Neural progenitor cell (in vitro differentiated cells): ENCODE measurements at regions not wholly inside any gene's neighbourhood (a gene's known extent, or its start where the extent isn't known, plus 50 kb on each side); places are given as distances from the start of the nearest gene placed in this dataset.
A peak's percentile ranks its signal among the peaks of the same experiment; 100 is the strongest.
"Not testable (repeated sequence)": the region's sequence is repeated elsewhere in the genome, so short reads cannot be mapped to it uniquely, and the experiment has no call there.

Experiments used
- DNase-seq: peaks from one replicate; pipeline ENCODE4 v3.0.0-alpha.2; 2016; ENCODE audit warnings: low spot score
- H2AFZ ChIP-seq: fragments of 200-600 bp; sonication (generic); replicated peaks from 2 replicates; pipeline ENCODE4 v1.6.1; 2016; ENCODE audit warnings: antibody characterized with exemption
- H3F3A ChIP-seq: fragments of 200-600 bp; sonication (generic); 2 replicates; pipeline ENCODE4 v1.6.1; 2016; ENCODE audit warnings: antibody characterized with exemption, low read depth
- H3K27ac ChIP-seq: fragments of 200-600 bp; sonication (generic); 2 replicates; pipeline ENCODE4 v1.5.1; 2016; ENCODE audit warnings: mild to moderate bottlenecking
- H3K27me3 ChIP-seq: fragments of 200-600 bp; sonication (generic); 2 replicates; pipeline ENCODE4 v1.6.1; 2016; ENCODE audit warnings: mild to moderate bottlenecking, moderate library complexity
- H3K36me3 ChIP-seq: fragments of 200-600 bp; sonication (generic); 2 replicates; pipeline ENCODE4 v1.5.1; 2016
- H3K4me1 ChIP-seq: fragments of 200-600 bp; sonication (generic); 2 replicates; pipeline ENCODE4 v1.6.1; 2016; ENCODE audit warnings: mixed run types
- H3K4me2 ChIP-seq: fragments of 200-600 bp; sonication (generic); 2 replicates; pipeline ENCODE4 v1.6.1; 2016
- H3K4me3 ChIP-seq: fragments of 200-600 bp; sonication (generic); 2 replicates; pipeline ENCODE4 v1.5.1; 2016
- H3K79me2 ChIP-seq: fragments of 200-600 bp; sonication (generic); 2 replicates; pipeline ENCODE4 v1.6.1; 2016; ENCODE audit warnings: low read depth
- H3K9ac ChIP-seq: fragments of 200-600 bp; sonication (generic); 2 replicates; pipeline ENCODE4 v1.6.1; 2016
- H3K9me3 ChIP-seq: fragments of 200-600 bp; sonication (generic); 2 replicates; pipeline ENCODE4 v1.5.1; 2016; ENCODE audit warnings: low read depth
- H4K20me1 ChIP-seq: fragments of 200-600 bp; sonication (generic); 2 replicates; pipeline ENCODE4 v1.6.1; 2016; ENCODE audit warnings: low read depth
- H3K27ac Mint-ChIP-seq: 3 replicates; pipeline ENCODE4 v1.8.0; 2021; ENCODE audit warnings: mixed read lengths
- H3K27me3 Mint-ChIP-seq: 2 replicates; pipeline ENCODE4 v1.8.0; 2022; ENCODE audit warnings: low read depth, mild to moderate bottlenecking, inconsistent platforms, moderate library complexity, mixed read lengths; ENCODE audit not compliant: insufficient read depth
- H3K36me3 Mint-ChIP-seq: 3 replicates; pipeline ENCODE4 v1.8.0; 2021; ENCODE audit warnings: mixed read lengths
- H3K4me1 Mint-ChIP-seq: 3 replicates; pipeline ENCODE4 v1.8.0; 2021; ENCODE audit warnings: mixed read lengths
- H3K4me3 Mint-ChIP-seq: 3 replicates; pipeline ENCODE4 v1.8.0; 2021; ENCODE audit warnings: mild to moderate bottlenecking, moderate library complexity, mixed read lengths
- H3K9me3 Mint-ChIP-seq: 3 replicates; pipeline ENCODE4 v1.8.0; 2020; ENCODE audit warnings: mixed read lengths
- EZH2 ChIP-seq: fragments of 200-600 bp; sonication (generic); IDR thresholded peaks from 2 replicates; pipeline ENCODE4 v1.6.1; 2017; ENCODE audit warnings: antibody characterized with exemption, mild to moderate bottlenecking, moderate library complexity
- EZH2phosphoT487 ChIP-seq: fragments of 200-600 bp; sonication (generic); IDR thresholded peaks from 2 replicates; pipeline ENCODE4 v1.6.1; 2017; ENCODE audit warnings: antibody characterized with exemption
- TF ChIP-seq, protein P1 (sequence below): fragments of 200-600 bp; sonication (generic); IDR thresholded peaks from 2 replicates; pipeline ENCODE4 v1.5.1; 2017; ENCODE audit warnings: antibody characterized with exemption, mild to moderate bottlenecking

DNA sequence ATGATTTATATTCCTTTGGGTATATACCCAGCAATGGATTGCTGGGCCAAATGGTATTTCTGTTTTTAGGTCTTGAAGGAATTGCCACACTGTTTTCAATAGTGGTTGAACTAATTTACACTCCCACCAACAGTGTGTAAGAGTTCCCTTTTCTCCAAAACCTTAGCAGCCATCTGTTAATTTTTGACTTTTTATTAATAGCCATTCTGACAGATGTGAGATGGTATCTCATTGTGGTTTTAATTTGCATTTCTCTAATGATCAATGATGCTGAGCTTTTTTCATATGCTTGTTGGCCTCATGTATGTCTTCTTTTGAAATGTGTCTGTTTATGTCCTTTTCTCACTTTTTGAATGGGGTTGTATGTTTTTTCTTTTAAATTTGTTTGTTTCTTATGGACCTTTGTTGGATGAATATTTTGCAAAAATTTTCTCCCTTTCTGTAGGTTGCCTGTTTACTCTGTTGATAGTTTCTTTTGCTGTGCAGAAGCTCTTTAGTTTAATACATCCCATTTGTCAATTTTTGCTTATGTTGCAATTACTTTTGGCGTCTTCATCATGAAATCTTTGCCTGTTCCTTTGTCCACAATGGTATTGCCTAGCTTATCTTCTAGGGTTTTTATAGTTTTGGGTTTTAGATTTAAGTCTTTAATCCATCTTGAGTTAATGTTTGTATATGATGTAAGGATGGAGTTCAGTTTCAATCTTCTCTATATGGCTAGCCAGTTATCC, 119.7 kb upstream of the XIRP2 start:
- no peaks in the 10 kb centered on the region for H3K36me3 Mint-ChIP-seq
- peaks cover 4% of the 10 kb centered on the region for H3K27me3 Mint-ChIP-seq
- no peaks in the 10 kb centered on the region for H3F3A ChIP-seq
- H3K27ac Mint-ChIP-seq = no peak overlapping the region
- no peak overlapping the region for H2AFZ ChIP-seq
- H3K27me3 ChIP-seq = no peaks in the 10 kb centered on the region
- no peak overlapping the region for H3K9ac ChIP-seq
- H3K36me3 ChIP-seq = no peaks in the 10 kb centered on the region
- H3K4me3 Mint-ChIP-seq = no peak overlapping the region
- peaks cover 4% of the 10 kb centered on the region for H3K4me1 Mint-ChIP-seq
- no peak for DNase-seq
- no peaks in the 10 kb centered on the region for H4K20me1 ChIP-seq
- no peak overlapping the region for H3K4me3 ChIP-seq
- H3K9me3 Mint-ChIP-seq = no peaks in the 10 kb centered on the region
- H3K27ac ChIP-seq = no peak overlapping the region
- no peaks in the 10 kb centered on the region for H3K79me2 ChIP-seq
- H3K4me2 ChIP-seq = no peak overlapping the region
- no peak for TF ChIP-seq EZH2phosphoT487
- TF ChIP-seq EZH2 = no peak
- TF ChIP-seq, protein P1, sequence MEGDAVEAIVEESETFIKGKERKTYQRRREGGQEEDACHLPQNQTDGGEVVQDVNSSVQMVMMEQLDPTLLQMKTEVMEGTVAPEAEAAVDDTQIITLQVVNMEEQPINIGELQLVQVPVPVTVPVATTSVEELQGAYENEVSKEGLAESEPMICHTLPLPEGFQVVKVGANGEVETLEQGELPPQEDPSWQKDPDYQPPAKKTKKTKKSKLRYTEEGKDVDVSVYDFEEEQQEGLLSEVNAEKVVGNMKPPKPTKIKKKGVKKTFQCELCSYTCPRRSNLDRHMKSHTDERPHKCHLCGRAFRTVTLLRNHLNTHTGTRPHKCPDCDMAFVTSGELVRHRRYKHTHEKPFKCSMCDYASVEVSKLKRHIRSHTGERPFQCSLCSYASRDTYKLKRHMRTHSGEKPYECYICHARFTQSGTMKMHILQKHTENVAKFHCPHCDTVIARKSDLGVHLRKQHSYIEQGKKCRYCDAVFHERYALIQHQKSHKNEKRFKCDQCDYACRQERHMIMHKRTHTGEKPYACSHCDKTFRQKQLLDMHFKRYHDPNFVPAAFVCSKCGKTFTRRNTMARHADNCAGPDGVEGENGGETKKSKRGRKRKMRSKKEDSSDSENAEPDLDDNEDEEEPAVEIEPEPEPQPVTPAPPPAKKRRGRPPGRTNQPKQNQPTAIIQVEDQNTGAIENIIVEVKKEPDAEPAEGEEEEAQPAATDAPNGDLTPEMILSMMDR = no peak
- no peaks in the 10 kb centered on the region for H3K9me3 ChIP-seq
- H3K4me1 ChIP-seq = peaks cover 6% of the 10 kb centered on the region

DNA sequence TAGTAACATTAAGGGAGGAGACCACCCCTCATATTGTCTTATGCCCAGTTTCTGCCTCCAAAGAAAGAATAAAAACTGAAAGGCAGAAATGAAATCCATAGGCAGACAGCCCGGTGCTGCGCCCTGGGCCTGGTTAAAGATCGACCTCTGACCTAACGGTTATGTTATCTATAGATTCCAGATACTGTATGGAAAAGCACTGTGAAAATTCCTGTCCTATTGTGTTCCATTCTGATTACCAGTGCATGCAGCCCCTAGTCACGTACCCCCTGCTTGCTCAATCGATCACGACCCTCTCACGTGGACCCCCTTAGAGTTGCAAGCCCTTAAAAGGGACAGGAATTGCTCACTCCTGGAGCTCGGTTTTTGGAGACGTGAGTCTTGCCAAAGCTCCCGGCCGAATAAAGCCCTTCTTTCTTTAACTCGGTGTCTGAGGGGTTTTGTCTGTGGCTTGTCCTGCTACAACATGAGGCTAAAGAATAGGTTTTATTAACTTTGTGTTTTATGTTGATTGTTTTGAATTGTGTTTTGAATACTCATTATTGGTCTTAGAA, 121.4 kb upstream of the XIRP2 start:
- peak overlapping the region; percentile 30 for H2AFZ ChIP-seq
- H3K79me2 ChIP-seq, H3K9ac ChIP-seq, H3K27me3 ChIP-seq, H3K4me2 ChIP-seq, H3K4me1 ChIP-seq, H3K4me3 ChIP-seq, H3F3A ChIP-seq, H3K9me3 Mint-ChIP-seq, H3K27me3 Mint-ChIP-seq, DNase-seq, H3K36me3 ChIP-seq, H3K9me3 ChIP-seq, H3K4me1 Mint-ChIP-seq, H3K36me3 Mint-ChIP-seq, H3K27ac ChIP-seq, H4K20me1 ChIP-seq, H3K4me3 Mint-ChIP-seq: not testable (repeated sequence)
- peak overlapping the region; percentile 59 for H3K27ac Mint-ChIP-seq

DNA sequence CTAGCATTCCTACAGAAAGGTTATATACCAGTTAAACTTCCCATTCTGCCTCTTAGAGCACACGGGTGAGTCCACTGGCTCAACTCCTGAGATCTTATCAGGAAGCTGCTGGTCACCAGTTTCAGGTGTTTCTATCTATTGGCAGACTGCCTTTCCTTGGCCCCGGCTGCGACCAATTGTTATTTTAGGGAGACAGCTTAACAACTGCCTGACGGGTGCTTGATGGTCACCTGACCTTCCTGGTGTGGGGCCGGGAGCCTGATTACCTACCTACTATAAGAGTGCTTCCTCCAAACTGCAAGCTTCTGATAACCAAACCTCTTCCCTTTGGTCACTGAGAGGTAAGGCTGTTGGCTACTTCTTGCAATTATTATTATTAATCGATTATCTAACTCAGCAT, 122.1 kb upstream of the XIRP2 start:
- Histone ChIP-seq H3K4me1 (peaks cover 6% of the 10 kb centered on the region), H3K4me2 (no peak overlapping the region), H3K27ac (no peak overlapping the region), H3K79me2 (no peaks in the 10 kb centered on the region), H3K4me3 (no peak overlapping the region), H3K9ac (no peak overlapping the region), H3K27me3 (no peaks in the 10 kb centered on the region), H3K9me3 (no peaks in the 10 kb centered on the region), H3F3A (no peaks in the 10 kb centered on the region), H4K20me1 (no peaks in the 10 kb centered on the region), H3K36me3 (no peaks in the 10 kb centered on the region), H2AFZ (peak overlapping the region; percentile 9)
- Mint-ChIP-seq H3K27ac (no peak overlapping the region), H3K9me3 (no peaks in the 10 kb centered on the region), H3K4me3 (no peak overlapping the region), H3K4me1 (peaks cover 4% of the 10 kb centered on the region), H3K36me3 (no peaks in the 10 kb centered on the region), H3K27me3 (no peaks in the 10 kb centered on the region)
- no peak for DNase-seq
- TF ChIP-seq EZH2 (no peak), EZH2phosphoT487 (no peak)
- TF ChIP-seq, protein P1 = no peak

DNA sequence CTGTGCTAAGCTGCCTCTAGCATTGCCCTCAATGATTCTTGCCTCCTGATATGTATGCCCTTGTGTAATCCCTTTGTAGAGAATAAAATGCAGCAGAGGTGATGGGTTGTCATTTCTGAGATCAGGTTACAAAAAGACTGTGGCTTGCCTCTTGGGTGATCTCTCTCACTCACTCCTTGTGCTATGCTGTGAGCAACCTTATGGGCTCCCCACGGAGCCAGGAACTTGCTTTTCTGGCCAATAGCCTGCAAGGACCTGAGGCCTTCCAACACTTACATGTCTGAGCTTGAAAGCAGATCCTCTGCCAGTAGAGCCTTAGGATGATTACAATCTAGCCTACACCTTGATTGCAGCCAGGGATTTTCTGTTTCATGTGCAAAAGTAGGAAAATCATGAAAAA, 123.1 kb upstream of the XIRP2 start:
- no peak overlapping the region for H3K9ac ChIP-seq
- H2AFZ ChIP-seq = peak overlapping the region; percentile 14
- H3K4me2 ChIP-seq = no peak overlapping the region
- Mint-ChIP-seq H3K27ac (no peak overlapping the region), H3K4me3 (no peak overlapping the region), H3K36me3 (no peaks in the 10 kb centered on the region), H3K4me1 (peaks cover 4% of the 10 kb centered on the region), H3K27me3 (no peaks in the 10 kb centered on the region), H3K9me3 (no peaks in the 10 kb centered on the region)
- no peaks in the 10 kb centered on the region for H3K27me3 ChIP-seq
- H3K36me3 ChIP-seq = no peaks in the 10 kb centered on the region
- H3K9me3 ChIP-seq = no peaks in the 10 kb centered on the region
- no peak overlapping the region for H3K27ac ChIP-seq
- peak; percentile 13 for DNase-seq
- no peaks in the 10 kb centered on the region for H4K20me1 ChIP-seq
- H3F3A ChIP-seq = no peaks in the 10 kb centered on the region
- no peak for TF ChIP-seq EZH2phosphoT487
- no peak for TF ChIP-seq EZH2
- TF ChIP-seq, protein P1 = no peak
- no peak overlapping the region for H3K4me3 ChIP-seq
- peaks cover 6% of the 10 kb centered on the region for H3K4me1 ChIP-seq
- H3K79me2 ChIP-seq = no peaks in the 10 kb centered on the region
